ENCODE measurements at regions not wholly inside any gene's neighbourhood (a gene's known extent, or its start where the extent isn't known, plus 50 kb on each side); places are given as distances from the start of the nearest gene placed in this dataset.

DNA sequence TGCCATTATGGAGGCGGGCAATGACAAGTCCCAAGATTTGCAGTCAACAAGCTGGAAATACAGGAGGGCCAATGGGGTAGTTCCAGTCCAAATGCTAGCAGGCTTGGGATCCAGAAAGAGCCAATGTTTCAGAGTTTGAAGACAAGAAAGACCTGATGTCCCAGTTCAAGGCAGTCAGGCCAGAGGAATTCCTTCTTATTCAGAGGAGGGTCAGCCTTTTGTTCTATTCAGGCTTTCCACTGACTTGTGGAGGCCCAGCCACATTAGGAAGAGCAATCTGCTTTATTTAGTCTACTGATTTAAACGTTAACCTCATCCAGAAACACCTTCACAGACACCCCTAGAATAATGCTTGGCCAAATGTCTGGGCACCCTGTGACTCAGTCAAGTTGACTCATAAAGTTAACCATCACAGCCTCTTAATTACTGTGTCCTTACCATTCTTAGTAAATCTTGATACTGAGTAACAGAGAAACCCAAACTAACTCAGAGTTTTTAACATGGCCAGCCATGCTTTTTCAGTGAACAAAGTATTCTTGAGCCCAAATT, 50.9 kb upstream of the NPHP3 start:
- TF ChIP-seq, protein P1, sequence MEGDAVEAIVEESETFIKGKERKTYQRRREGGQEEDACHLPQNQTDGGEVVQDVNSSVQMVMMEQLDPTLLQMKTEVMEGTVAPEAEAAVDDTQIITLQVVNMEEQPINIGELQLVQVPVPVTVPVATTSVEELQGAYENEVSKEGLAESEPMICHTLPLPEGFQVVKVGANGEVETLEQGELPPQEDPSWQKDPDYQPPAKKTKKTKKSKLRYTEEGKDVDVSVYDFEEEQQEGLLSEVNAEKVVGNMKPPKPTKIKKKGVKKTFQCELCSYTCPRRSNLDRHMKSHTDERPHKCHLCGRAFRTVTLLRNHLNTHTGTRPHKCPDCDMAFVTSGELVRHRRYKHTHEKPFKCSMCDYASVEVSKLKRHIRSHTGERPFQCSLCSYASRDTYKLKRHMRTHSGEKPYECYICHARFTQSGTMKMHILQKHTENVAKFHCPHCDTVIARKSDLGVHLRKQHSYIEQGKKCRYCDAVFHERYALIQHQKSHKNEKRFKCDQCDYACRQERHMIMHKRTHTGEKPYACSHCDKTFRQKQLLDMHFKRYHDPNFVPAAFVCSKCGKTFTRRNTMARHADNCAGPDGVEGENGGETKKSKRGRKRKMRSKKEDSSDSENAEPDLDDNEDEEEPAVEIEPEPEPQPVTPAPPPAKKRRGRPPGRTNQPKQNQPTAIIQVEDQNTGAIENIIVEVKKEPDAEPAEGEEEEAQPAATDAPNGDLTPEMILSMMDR (IDR thresholded peaks at IDR 0.05), result no peak
- no peak for TF ChIP-seq POLR2AphosphoS5 (IDR thresholded peaks at IDR 0.05)
- TF ChIP-seq POLR2A (IDR thresholded peaks at IDR 0.05), result no peak

Measured in breast epithelium (tissue), 3 donors.